Dermis microvascular lymphatic vessel endothelial cell (primary cell): ENCODE measurements at regions not wholly inside any gene's neighbourhood (a gene's known extent, or its start where the extent isn't known, plus 50 kb on each side); places are given as distances from the start of the nearest gene placed in this dataset.
"Not testable (repeated sequence)": the region's sequence is repeated elsewhere in the genome, so short reads cannot be mapped to it uniquely, and the experiment has no call there.

Experiments
- DNase-seq, 2 donors: peaks; one replicate each; pipeline versions ENCODE4 v3.0.0 to v3.0.0-alpha.2; 2010; ENCODE audit warnings: low read depth in 2 of 2

DNA sequence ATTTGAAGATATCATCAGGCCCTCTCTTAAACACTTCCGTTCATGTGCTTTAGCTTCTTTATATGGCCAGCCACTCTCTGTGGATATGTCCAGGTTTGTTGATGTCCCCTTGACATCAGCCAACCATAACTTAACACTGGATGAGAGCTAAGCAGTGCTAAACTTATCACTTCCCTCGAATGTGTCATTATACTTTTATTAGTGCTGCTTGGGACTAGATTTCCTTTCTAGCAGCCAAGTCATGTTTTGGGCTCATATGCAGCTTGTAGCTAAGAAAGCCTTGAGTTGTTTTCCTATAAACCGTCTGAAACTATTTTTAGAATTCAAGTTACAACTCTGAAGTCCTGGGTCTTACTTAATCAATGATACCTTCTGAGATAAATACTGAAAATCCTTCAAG, 144.8 kb upstream of the TNP1 start:
- no peak for DNase-seq

DNA sequence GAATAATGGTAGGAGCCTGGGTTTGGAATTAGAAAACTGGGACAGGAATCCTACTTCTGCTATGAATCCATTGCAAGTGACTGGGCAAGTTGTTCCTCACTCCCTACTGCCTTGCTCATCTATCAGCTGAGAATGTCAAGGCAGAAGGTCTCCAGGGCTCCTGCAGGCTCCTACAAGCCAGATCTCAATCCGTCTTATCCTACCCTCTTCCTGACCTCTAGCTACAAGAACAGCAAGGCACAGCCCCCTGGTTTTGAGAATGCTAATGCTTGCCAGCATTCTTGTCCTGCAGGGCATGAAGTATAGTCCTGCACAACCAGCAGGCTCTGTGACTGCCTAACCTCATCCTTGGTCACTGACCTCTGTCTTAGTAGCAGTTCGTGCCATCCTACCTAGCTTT, 141.9 kb upstream of the TNP1 start:
- DNase-seq: no peak

DNA sequence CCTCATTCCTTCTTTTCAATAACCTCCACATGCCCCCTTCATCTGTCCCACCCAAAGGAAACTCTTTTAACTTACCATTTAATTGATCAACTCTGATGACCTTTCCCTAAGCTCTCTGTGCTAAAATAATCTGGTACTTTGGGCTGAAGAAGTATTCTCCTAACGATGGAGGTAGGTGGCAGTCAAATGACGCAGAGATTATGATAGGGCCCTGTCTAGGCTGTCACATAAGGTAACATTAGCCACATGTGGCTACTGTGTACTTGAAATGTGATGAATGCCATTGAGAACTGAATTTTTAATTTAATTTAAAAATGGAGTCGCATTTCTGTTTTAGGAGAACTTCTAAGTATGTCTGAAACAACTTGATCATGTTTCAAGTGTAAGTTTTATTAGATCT, 140.5 kb upstream of the TNP1 start:
- peak in 1 of 2 donors; percentile 8 for DNase-seq

DNA sequence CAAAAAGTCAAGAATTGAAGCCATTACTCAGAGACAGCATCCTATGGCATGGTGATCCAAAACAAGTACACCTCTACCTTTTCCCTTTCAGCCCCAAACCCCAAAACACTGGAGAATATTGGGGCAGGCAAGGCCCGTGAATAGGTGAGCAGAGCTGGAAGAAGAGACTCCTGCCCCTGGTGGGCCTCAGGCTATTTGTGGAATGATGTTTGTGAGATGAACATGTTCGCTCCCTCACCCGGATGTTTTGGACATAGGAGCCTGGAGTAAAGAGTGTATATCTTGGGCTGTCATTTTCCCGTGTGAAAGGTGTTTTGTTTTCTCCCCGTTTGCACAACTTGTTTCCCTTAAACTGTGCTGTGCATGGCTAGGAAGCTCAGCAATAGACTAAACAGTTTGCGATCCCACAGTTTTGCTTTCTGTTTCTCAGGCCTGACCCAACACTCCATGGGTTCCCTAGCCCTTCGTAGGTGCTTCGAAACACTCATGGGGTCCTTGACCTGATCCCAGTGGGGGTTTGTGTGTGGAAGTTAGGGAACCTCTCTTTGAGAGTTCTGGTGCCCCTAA, 136.5 kb upstream of the TNP1 start:
- no peak for DNase-seq

DNA sequence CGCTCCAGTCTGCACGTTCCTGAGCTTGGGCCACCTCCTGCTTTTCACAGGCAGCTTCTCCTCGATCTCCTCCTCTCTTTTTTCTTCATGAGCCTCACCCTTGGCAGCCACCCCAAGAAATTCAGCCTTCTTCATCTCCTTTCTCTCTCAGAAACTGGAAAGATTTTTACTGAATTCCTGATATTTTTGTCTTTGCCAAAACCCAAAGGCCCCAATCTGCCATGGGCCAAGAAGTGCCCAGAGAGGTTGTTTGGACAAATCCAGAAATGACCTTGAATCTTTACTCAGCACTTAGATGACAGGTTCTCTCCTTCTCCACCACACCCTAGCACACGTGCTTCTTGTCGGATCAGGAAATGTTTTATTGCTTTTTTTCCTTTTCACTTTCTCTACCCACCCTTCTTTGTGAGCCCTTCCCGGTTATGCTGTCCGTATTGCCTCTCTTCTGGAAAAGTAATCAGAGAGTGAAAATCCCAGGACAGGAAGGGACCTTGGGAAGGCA, 134.5 kb upstream of the TNP1 start:
- DNase-seq: no peak

DNA sequence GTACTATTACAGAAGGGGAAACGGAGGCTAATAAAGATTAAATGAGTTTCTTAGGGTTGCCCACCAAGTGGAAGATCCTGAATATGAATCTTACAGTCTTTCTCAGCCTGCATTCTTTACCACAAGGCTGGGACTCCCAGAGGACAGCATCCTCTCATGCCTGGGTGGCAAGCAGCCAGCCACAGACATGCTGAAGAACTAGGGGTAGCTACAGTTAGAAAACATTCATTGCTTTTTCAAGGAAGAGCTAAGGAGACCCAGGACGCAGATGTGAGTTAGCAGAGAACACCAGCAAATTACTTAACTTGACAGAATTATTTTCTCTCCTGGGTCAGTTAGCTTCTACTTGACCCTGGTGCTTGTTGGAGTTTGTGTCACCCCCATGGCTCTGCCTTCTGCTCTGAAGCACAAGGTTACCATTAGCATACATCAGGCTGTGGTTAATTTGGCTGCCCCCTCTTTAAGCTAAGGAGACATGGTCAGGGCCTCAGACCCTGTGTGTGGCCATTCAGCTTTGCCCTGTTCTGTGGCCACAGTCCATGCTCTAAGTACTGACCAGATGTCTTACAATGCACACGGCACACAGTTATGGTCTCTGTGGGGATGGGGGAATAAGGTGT, 132.3 kb upstream of the TNP1 start:
- DNase-seq: no peak

DNA sequence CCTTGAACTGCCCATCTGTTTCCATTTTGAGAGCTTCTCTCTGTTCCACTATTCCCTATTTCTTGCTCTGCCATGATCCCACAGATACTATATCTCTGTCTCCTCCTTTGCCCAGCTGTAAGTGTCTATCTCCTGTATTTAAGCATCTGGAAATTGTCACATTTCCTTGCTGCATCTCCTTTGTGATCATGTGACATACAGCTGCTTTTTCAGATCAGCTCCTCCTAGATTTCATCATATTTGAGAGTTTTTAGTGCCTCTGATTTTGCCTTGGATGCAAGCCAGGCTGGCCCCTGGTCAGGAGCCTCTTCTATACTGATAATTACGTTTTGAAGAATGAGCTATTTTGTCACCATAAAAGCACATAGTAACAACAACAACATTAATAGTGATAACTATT, 131.7 kb upstream of the TNP1 start:
- DNase-seq: no peak

DNA sequence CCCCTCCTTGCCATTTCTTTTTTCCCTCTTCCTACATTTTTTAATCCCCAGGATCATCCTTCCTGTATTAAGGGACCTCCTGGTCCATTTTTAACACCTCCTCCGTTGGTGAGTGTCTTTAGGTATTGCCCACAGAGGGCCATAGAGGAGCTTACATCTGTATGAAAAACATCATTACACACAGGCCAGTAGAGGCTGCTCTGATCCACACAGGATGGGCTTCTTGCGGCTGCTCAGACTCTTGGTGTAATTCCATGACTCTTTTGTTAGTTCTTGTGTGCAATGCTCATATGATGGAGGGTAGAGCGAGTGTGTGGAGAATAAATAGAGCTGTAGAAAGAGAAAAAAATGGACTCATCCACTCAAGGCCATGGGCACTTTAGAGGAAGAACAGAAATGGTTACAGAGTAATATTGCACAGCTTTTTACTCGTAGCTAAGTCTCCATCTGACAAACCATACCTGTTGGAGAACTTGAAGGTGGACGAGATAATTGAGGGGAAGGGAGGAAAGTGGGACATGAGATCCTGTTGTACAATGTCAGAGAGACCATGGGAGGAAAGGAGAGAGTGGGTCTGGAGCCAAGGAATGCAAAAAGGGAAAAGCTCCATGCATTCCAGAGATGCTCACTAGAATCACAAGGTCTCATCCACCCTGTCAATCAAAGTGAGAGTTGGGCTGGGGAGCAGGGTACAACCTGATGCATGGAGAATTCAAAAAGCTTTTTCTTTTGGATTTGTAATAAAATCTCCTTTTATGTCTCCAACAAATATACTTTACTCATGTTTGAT, 129.7 kb upstream of the TNP1 start:
- DNase-seq: peak in 1 of 2 donors; percentile 9

DNA sequence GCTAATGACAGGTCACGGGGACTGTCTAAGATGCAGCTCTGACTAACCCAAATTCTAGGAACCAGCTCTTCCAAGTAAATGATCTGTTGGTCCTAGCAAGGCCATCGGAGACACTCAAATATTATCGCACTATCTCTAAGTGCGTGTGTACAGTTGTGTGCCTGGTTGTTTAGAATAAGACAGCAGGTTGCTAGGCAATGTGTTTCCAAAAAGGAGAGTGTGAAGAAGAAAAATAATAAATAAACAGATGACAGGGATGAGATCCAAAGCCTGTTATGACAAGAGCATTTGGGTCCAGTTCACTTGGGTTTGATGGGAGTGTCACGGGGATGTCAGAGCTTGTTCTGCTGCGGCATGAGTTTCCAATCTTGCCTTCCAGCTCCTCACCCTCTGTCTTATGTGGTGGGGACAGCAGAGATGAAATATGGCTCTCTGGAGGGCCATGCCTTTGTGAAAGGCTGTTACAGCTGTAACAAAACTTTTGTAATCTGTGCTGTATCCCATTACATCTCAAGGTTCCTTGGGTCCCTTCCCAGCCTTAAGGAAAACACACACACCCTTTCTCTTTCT, 127.5 kb upstream of the TNP1 start:
- DNase-seq: no peak

DNA sequence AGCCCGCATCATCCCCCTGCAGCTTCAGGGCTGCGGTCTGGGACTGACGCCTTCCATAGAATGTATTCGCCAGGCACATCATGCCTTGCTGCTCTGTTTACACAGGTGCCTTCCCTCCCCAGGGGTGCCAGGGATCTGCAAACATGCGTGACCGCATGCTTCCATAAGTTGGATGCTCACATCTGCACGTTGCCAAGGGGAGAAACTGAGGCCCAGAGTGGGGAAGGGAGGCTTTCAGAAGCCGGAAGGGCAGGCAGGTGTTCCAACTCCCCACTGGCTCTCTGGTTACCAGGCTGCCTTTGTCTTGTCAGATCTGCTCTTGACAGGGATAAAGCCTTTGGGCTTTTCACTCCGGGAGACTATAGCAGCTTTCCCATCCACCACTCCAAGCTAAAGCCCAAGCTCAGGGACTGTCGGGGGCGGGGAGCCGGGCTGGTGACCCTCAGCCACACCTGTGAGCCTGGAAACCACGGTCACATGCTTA, 125.8 kb upstream of the TNP1 start:
- DNase-seq: no peak

DNA sequence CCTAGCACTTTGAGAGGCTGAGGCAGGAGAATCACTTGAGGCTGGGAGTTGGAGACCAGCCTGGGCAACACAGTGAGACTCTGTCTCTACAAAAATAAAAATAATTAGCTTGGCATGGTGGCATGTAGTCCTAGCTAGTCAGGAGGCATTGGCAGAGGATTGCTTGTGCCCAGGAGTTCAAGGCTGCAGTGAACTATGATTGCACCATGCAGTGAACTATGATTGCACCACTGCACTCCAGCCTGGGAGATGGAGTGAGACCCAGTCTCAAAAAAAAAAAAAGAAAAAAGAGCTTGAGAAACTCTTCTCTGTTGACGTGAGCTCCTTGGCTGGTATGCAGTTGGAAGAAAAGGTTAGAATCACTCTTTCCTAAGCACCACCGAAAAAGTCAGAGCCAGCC, 125.1 kb upstream of the TNP1 start:
- DNase-seq: no peak

DNA sequence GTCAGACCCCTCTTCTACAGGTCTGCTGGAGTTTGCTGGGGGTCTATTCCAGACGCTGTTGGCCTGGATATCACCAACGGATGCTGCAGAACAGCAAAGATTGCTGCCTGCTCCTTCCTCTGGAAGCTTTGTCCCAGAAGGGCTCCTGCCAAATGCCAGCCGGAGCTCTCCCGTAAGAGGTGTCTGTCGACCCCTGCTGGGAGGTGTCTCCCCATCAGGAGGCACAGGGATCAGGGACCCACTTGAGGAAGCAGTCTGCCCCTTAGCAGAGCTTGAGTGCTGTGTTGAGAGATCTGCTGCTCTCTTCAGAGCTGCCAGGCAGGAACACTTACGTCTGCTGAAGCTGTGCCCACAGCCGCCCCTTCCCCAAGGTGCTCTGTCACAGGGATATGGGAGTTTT, 122.1 kb upstream of the TNP1 start:
- DNase-seq: not testable (repeated sequence)

DNA sequence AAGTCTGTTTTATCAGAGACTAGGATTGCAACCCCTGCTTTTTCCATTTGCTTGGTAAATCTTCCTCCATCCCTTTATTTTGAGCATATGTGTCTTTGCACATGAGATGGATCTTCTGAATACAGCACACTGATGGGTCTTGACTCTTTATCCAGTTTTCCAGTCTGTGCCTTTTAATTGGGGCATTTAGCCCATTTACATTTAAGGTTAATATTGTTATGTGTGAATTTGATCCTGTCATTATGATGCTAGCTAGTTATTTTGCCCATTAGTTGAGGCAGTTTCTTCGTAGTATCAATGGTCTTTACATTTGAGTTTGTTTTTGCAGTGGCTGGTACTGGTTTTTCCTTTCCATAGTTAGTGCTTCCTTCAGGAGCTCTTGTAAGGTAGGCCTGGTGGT, 120.6 kb upstream of the TNP1 start:
- not testable (repeated sequence) for DNase-seq

DNA sequence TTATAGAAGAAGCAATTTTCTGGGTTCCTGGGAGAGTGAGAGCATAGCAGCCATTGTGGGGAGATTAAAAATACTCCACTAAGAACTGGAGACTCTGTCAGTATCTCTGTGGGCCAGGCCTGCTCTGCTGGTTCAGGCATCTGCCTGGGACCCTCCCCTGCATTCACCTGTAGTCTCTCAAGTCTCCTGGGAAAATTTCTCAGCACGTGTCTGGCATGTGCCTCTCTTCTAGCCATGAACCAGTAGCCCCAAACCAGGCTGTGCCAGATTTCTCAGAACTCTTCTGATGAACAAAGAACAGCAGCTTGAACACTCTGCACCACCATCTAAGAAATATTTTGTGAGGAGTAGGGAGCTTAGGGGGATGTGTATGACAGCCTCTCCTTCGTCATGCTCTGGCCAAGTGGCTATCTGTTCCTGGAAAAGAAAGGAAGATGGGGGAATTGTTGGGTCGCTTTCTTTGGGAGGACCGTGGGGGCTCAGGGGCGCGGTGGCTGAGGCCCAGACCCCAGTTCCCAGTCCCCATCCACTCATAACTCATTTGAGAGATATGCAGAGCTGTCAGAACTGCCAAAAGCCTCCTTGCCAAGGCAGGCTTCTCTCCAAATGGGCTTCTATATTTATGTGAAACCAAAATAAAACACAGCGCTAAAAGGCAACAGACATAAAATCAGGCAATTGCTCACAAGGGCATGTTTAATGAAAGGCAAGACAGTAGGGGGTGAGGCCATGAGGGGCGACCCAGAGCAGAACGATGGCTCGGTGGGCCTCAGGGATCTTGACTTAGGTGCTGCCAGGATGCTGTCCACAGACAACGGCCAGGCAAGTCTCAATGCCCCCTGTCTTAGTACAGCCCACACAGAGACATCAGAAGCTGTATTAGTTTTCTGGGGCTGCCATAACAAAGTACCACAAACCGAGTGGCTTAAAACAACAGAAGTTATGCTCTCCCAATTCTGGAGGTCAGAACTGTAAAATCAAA, 114.7 kb upstream of the TNP1 start:
- no peak for DNase-seq

DNA sequence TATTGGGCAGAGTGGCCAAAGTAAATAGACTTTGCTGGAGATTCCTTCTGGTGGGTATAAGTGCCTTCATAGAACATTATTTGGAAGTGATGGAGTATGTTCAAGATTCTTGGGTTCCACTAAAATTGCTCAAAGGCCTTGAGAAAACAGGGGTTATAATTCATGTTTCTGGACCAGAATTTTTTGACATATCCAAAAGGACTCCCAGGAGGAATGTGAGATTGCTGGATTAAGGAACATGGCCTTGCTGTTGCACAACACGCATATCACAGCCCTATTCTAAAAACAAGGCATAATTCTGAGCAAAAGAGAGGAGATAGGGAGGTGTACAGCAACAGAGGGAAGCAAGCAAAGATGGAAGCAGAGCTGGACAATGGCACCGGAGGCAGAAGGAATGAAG, 111.7 kb upstream of the TNP1 start:
- no peak for DNase-seq

DNA sequence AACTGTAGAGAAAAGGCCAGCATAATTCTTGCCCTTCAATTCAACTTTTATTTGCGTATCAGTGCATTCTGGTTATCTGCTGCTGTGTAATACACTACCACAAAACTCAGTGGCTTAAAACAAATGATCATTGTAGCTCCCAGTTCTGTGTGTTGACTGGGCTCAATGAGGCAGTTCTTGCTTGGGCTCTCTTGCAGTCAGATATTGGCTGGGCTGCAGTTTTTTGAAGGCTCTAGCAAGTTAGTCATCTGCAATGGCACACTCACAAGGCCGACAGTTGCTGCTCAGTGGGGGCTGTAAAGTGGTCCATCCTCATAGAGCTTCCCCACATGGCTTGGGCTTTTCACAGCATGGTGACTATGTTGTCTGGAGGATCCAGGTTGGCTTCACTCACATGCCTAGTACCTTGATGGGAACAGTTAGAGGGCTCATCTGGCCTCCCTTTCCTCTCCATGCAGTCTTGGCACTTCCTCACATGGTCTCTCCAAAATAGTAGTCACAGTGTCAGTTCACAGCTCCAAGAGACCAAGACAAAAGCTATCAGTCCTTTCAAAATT, 110.6 kb upstream of the TNP1 start:
- no peak for DNase-seq

DNA sequence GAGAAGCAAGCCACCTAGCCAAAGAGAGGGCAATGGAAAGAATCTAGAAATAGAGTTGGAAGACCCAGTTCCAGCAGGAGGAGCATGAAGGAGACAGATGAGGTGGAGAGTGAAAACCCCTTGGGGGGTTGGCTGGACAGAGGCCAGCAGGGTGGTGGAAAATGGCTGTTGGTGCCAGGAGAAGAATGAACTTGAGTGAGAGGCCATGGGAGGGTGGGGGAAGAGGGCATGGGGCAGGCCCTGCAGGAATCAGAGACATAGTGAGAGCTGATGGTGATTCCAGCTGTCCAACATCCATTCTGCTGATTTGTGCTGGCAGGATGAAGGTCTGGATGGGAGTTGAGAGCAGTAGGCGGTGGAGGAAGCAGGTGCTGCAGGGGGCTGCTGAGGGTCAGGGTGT, 108.0 kb upstream of the TNP1 start:
- DNase-seq: no peak

DNA sequence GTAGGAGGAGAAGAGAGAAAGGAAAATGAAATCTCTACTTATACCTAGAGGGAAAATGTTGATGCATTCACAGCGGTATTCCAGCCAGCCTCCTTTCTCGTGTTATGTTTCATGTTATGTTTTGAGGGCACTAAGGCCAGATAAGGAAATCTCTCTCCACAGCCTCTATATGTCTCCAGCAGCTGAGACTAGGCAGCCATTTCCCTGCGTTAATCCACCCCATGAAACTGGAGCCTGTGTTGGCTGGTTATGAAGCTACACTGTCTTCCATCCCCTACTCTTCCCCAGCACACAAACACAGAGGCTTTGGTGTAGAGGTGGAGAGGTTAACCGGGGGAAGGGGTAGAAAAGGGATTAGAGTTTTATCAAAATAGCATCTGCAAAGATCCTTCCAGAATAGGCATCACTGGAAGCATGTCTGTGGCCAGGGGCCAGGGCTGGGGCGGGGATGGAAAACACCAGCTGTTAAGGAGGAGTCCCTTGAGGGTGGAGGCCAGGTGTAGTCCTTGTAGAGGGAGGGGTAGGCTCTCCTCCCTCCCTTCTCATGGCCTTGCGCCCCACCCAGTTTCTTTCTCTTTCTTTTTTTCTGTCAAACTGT, 100.9 kb upstream of the TNP1 start:
- DNase-seq: no peak

DNA sequence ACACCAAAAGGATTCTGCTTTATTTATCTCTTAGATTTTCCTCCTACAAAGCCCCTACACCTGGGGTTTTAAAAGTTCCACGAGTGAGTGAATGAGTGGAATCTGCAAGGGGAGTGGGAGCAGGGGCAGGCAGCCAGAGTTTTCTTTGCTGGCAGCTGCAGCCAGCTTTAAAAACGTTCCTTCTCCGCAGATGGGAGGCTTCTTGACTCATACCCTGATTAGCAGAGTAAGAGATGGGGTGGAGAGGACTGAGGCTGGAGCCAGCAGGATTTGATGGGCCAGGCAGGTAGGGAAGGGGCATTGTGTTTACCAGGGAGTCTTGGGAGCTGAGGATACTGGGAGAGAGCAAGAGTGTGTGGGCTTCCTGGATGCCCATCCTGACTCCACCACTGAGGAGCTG, 99.6 kb upstream of the TNP1 start:
- DNase-seq: no peak

DNA sequence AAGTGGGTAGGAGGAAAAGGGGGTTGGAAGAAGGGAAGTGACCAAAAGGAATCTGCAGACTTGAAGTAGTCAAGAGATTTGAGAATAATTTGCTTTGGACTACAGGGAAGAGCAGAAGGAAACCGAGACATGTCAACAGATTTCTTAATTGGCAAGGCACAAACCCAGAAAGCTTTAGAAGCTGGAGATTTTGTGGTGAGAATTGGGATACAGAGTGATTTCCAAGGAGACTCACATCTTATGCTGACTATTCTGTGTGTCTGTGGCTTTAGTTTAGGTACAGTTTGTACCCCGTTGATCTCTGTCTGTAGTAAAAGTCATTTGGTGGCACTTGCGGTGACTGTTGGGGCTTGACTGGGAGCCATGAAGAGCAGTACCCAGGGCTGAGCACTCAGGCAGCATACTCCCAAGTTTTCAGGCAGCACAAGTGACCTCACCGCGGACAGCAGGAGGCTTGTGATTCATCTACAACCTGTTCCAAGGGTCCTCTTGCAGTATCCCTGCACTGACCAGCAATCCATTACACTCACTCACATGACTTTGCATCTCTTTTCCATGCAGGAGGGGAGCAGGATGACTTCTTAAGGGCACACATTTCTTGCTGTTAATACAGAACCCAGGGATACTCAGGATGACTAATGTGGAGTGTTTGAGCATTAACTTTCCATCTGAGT, 97.1 kb upstream of the TNP1 start:
- no peak for DNase-seq
